ENCODE measurements at regions not wholly inside any gene's neighbourhood (a gene's known extent, or its start where the extent isn't known, plus 50 kb on each side); places are given as distances from the start of the nearest gene placed in this dataset.

GRCh38 chr10:30178356-30178964 is 119.1 kb upstream of the JCAD start:
- TF ChIP-seq POLR2A (IDR thresholded peaks at IDR 0.05) (no peak), CTCF (IDR thresholded peaks at IDR 0.05) (no peak)
- no peaks in the 10 kb centered on the region for H3K9me3 ChIP-seq
- peaks cover 0 to 4% of the 10 kb centered on the region in 2 donors for H3K4me1 ChIP-seq
- H3K27me3 ChIP-seq, result no peaks in the 10 kb centered on the region
- no peaks in the 10 kb centered on the region for H3K36me3 ChIP-seq
- no peak overlapping the region for H3K27ac ChIP-seq
- no peak overlapping the region for H3K4me3 ChIP-seq
- intact Hi-C loops (cut with DNase I; ENCODE audit: low total_unique reads), result no loop called here
- DNase-seq, result no peak

GRCh38 chr10:30176776-30177533 is 117.6 kb upstream of the JCAD start:
- Histone ChIP-seq H3K27me3 (no peaks in the 10 kb centered on the region), H3K9me3 (no peaks in the 10 kb centered on the region), H3K4me1 (no peaks in the 10 kb centered on the region), H3K27ac (no peak overlapping the region), H3K4me3 (no peak overlapping the region), H3K36me3 (no peaks in the 10 kb centered on the region)
- TF ChIP-seq POLR2A (IDR thresholded peaks at IDR 0.05) (no peak), CTCF (IDR thresholded peaks at IDR 0.05) (no peak)
- intact Hi-C loops (cut with DNase I; ENCODE audit: low total_unique reads), result no loop called here
- DNase-seq, result no peak

- H3K27ac ChIP-seq, result no peak overlapping the region
- DNase-seq, result no peak
- TF ChIP-seq POLR2A (IDR thresholded peaks at IDR 0.05), result no peak
- TF ChIP-seq CTCF (IDR thresholded peaks at IDR 0.05), result no peak
Observed at GRCh38 chr10:30176182-30176581, 116.8 kb upstream of the JCAD start.

GRCh38 chr10:30172673-30173072 is 113.3 kb upstream of the JCAD start:
- TF ChIP-seq CTCF (IDR thresholded peaks at IDR 0.05) (no peak), POLR2A (IDR thresholded peaks at IDR 0.05) (no peak)
- Histone ChIP-seq H3K36me3 (no peaks in the 10 kb centered on the region), H3K27ac (no peak overlapping the region), H3K4me3 (no peak overlapping the region), H3K9me3 (no peaks in the 10 kb centered on the region), H3K4me1 (no peaks in the 10 kb centered on the region), H3K27me3 (no peaks in the 10 kb centered on the region)
- intact Hi-C loops (cut with DNase I; ENCODE audit: low total_unique reads), result no loop called here
- no peak for DNase-seq

More at GRCh38 chr10:30176182-30176581, 116.8 kb upstream of the JCAD start:
- H3K4me3 ChIP-seq, result no peak overlapping the region
- H3K27me3 ChIP-seq, result no peaks in the 10 kb centered on the region
- no peaks in the 10 kb centered on the region for H3K36me3 ChIP-seq
- intact Hi-C loops (cut with DNase I; ENCODE audit: low total_unique reads), result no loop called here
- H3K9me3 ChIP-seq, result no peaks in the 10 kb centered on the region
- no peaks in the 10 kb centered on the region for H3K4me1 ChIP-seq

GRCh38 chr10:30172091-30172490 is 112.7 kb upstream of the JCAD start:
- Histone ChIP-seq H3K27me3 (no peaks in the 10 kb centered on the region), H3K9me3 (no peaks in the 10 kb centered on the region), H3K4me3 (no peak overlapping the region), H3K4me1 (no peaks in the 10 kb centered on the region), H3K36me3 (no peaks in the 10 kb centered on the region), H3K27ac (no peak overlapping the region)
- TF ChIP-seq CTCF (IDR thresholded peaks at IDR 0.05) (no peak), POLR2A (IDR thresholded peaks at IDR 0.05) (no peak)
- no peak for DNase-seq
- intact Hi-C loops (cut with DNase I; ENCODE audit: low total_unique reads), result no loop called here

Measured in uterus (tissue), 3 donors.